ENCODE measurements at regions not wholly inside any gene's neighbourhood (a gene's known extent, or its start where the extent isn't known, plus 50 kb on each side); places are given as distances from the start of the nearest gene placed in this dataset.

GRCh38 chr11:82176365-82176764 lies 557.3 kb downstream of the FAM181B start:
- H3K4me1 ChIP-seq (ENCODE audit: insufficient read depth, low read length) = peaks cover 8% of the 10 kb centered on the region; the same call in 1 of the 2 replicates
- no peaks in the 10 kb centered on the region for H3K36me3 ChIP-seq (replicated peaks in 1 of 2; ENCODE audit: control insufficient read depth in 1 of 2, insufficient read depth in 2 of 2, low read length in 2 of 2)
- ATAC-seq = no peak; the same call in 2 of the 3 replicates
- no peak for TF ChIP-seq THAP7 (CRISPR knock-in tag; IDR thresholded peaks at IDR 0.05)
- no peak for TF ChIP-seq RCOR2 (CRISPR knock-in tag; IDR thresholded peaks at IDR 0.05)
- no peak for TF ChIP-seq PTBP1 (IDR thresholded peaks at IDR 0.05; ENCODE audit: low read depth, low read length, poor library complexity, severe bottlenecking)
- no peak for TF ChIP-seq ZNF550 (CRISPR knock-in tag; IDR thresholded peaks at IDR 0.05; ENCODE audit: borderline replicate concordance)
- no peak for TF ChIP-seq POLR2AphosphoS2 (IDR thresholded peaks at IDR 0.05; ENCODE audit: low read depth, low read length)
- no peak for TF ChIP-seq PCBP1 (IDR thresholded peaks at IDR 0.05; ENCODE audit: borderline replicate concordance, low read depth, low read length)
- FAIRE-seq = no peak
- no peak overlapping the region for H3K9ac ChIP-seq (ENCODE audit: insufficient read depth, low read depth, low read length)
- H3K79me2 ChIP-seq (ENCODE audit: insufficient read depth, low read length) = no peaks in the 10 kb centered on the region
- H3K27ac ChIP-seq (ENCODE audit: extremely low read length, insufficient read depth, low read length) = no peak overlapping the region
- DNase-seq (ENCODE audit: low spot score) = no peak
- in situ Hi-C loops (cut with HindIII; ENCODE audit: extremely low pct_ligation_motif_present, low pct_unique_long_range_greater_than_20kb) (no loop called here), intact Hi-C loops (cut with micrococcal nuclease; ENCODE audit: unreplicated experiment) (no loop called here)
- H4K20me1 ChIP-seq (ENCODE audit: insufficient read depth, low read length) = no peaks in the 10 kb centered on the region
- ChIA-PET POLR2A (no interaction called here), CTCF (ENCODE audit: low intra/inter-chr PET ratio, low total read pairs) (no interaction called here)
- no peaks in the 10 kb centered on the region for H3K27me3 ChIP-seq (ENCODE audit: control insufficient read depth in 1 of 2, insufficient read depth in 2 of 2, low read length in 2 of 2)
- H3K9me3 ChIP-seq (ENCODE audit: low read length) = no peaks in the 10 kb centered on the region
- no peak overlapping the region for H3K4me2 ChIP-seq (ENCODE audit: low read depth, low read length)
- BruUV-seq (replicated peaks) = no TSS peak
- no peak overlapping the region for H3K4me3 ChIP-seq (replicated peaks in 1 of 3; ENCODE audit: insufficient read depth in 1 of 3, low read depth in 2 of 3, low read length in 3 of 3)
- no peak overlapping the region for H2AFZ ChIP-seq (ENCODE audit: low read length)
- 25% methylated on average over 2 of the region's 2 CpGs for WGBS (ENCODE audit: low lambda C conversion rate)

- DNase-seq (ENCODE audit: low spot score) (peak; percentile 4), ATAC-seq (peak; percentile 41; the same call in 1 of the 3 replicates), FAIRE-seq (no peak)
- Histone ChIP-seq H3K4me1 (ENCODE audit: insufficient read depth, low read length) (peaks cover 8% of the 10 kb centered on the region; the same call in 1 of the 2 replicates), H4K20me1 (ENCODE audit: insufficient read depth, low read length) (no peaks in the 10 kb centered on the region), H3K27ac (ENCODE audit: extremely low read length, insufficient read depth, low read length) (no peak overlapping the region), H3K9ac (ENCODE audit: insufficient read depth, low read depth, low read length) (no peak overlapping the region), H2AFZ (ENCODE audit: low read length) (no peak overlapping the region), H3K79me2 (ENCODE audit: insufficient read depth, low read length) (no peaks in the 10 kb centered on the region), H3K4me3 (replicated peaks in 1 of 3; ENCODE audit: insufficient read depth in 1 of 3, low read depth in 2 of 3, low read length in 3 of 3) (no peak overlapping the region), H3K27me3 (ENCODE audit: control insufficient read depth in 1 of 2, insufficient read depth in 2 of 2, low read length in 2 of 2) (no peaks in the 10 kb centered on the region), H3K4me2 (ENCODE audit: low read depth, low read length) (no peak overlapping the region), H3K9me3 (ENCODE audit: low read length) (no peaks in the 10 kb centered on the region), H3K36me3 (replicated peaks in 1 of 2; ENCODE audit: control insufficient read depth in 1 of 2, insufficient read depth in 2 of 2, low read length in 2 of 2) (no peaks in the 10 kb centered on the region)
- 53% methylated on average over 2 of the region's 2 CpGs for WGBS (ENCODE audit: low lambda C conversion rate)
- CTCF ChIA-PET (ENCODE audit: low intra/inter-chr PET ratio, low total read pairs) = no interaction called here
- in situ Hi-C loops (cut with HindIII; ENCODE audit: extremely low pct_ligation_motif_present, low pct_unique_long_range_greater_than_20kb) = no loop called here
- intact Hi-C loops (cut with micrococcal nuclease; ENCODE audit: unreplicated experiment) = no loop called here
- no TSS peak for BruUV-seq (replicated peaks)
- POLR2A ChIA-PET = no interaction called here
- TF ChIP-seq NCOA2 (CRISPR knock-in tag; IDR thresholded peaks at IDR 0.05) (no peak), ZFP37 (CRISPR knock-in tag; IDR thresholded peaks at IDR 0.05; ENCODE audit: borderline replicate concordance) (no peak), SKI (IDR thresholded peaks at IDR 0.05; ENCODE audit: partially characterized antibody) (no peak), HMGXB4 (CRISPR knock-in tag; IDR thresholded peaks at IDR 0.05; ENCODE audit: borderline replicate concordance in 1 of 2, low read depth in 1 of 2) (no peak), ELF3 (CRISPR knock-in tag; IDR thresholded peaks at IDR 0.05) (no peak), ZNF264 (CRISPR knock-in tag; IDR thresholded peaks at IDR 0.05) (no peak), HNRNPLL (IDR thresholded peaks at IDR 0.05; ENCODE audit: low read depth, low read length, poor library complexity, severe bottlenecking) (no peak)
Observed at GRCh38 chr11:82174610-82175009, 559.1 kb downstream of the FAM181B start.
